ENCODE measurements at regions not wholly inside any gene's neighbourhood (a gene's known extent, or its start where the extent isn't known, plus 50 kb on each side); places are given as distances from the start of the nearest gene placed in this dataset.

DNA sequence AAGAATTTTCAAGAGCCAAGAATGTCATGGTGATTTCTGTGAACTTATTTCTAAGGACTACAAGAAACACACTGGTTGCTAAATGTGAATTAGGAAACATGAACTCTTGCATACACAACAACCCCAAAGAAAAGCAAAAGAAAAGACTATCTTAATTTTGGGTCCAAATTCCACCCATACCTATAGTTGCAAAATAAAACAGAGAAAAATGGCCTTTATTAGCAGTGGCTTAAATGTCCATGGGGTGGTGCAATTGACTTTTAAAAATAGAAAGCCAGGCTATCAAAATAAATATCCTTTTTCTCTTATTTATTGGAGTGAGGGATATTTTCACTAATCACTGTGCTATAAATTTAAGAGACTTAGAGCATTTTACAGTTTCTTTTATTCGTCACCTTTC lies 80.9 kb upstream of the DPYD start:
- TF ChIP-seq, protein P1, sequence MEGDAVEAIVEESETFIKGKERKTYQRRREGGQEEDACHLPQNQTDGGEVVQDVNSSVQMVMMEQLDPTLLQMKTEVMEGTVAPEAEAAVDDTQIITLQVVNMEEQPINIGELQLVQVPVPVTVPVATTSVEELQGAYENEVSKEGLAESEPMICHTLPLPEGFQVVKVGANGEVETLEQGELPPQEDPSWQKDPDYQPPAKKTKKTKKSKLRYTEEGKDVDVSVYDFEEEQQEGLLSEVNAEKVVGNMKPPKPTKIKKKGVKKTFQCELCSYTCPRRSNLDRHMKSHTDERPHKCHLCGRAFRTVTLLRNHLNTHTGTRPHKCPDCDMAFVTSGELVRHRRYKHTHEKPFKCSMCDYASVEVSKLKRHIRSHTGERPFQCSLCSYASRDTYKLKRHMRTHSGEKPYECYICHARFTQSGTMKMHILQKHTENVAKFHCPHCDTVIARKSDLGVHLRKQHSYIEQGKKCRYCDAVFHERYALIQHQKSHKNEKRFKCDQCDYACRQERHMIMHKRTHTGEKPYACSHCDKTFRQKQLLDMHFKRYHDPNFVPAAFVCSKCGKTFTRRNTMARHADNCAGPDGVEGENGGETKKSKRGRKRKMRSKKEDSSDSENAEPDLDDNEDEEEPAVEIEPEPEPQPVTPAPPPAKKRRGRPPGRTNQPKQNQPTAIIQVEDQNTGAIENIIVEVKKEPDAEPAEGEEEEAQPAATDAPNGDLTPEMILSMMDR (IDR thresholded peaks at IDR 0.05), result no peak
- TF ChIP-seq EP300 (IDR thresholded peaks at IDR 0.05), result no peak
- TF ChIP-seq POLR2A (IDR thresholded peaks at IDR 0.05), result no peak

Measured in ovary (tissue), 3 donors.